HUES48 (cell line): ENCODE measurements at regions not wholly inside any gene's neighbourhood (a gene's known extent, or its start where the extent isn't known, plus 50 kb on each side); places are given as distances from the start of the nearest gene placed in this dataset.
"Not testable (repeated sequence)": the region's sequence is repeated elsewhere in the genome, so short reads cannot be mapped to it uniquely, and the experiment has no call there.

ENCODE experiments used
- H3K27ac ChIP-seq: one replicate; pipeline ENCODE4 v1.7.0; 2013; ENCODE audit warnings: low read depth, low read length, inconsistent platforms
- H3K27me3 ChIP-seq: 2 replicates; pipeline ENCODE4 v1.6.1; 2013; ENCODE audit warnings: mild to moderate bottlenecking, low read length; ENCODE audit not compliant: control insufficient read depth, insufficient read depth
- H3K36me3 ChIP-seq: 2 replicates; pipeline ENCODE4 v1.6.1; 2013; ENCODE audit warnings: low read length; ENCODE audit not compliant: control insufficient read depth, insufficient read depth
- H3K4me1 ChIP-seq: 2 replicates; pipeline ENCODE4 v1.6.1; 2013; ENCODE audit warnings: mild to moderate bottlenecking, low read length; ENCODE audit not compliant: control insufficient read depth, insufficient read depth
- H3K4me3 ChIP-seq: 2 replicates; pipeline ENCODE4 v1.5.1; 2013; ENCODE audit warnings: mild to moderate bottlenecking, low read depth, low read length
- H3K9ac ChIP-seq: 2 replicates; pipeline ENCODE4 v1.6.1; 2013; ENCODE audit warnings: mild to moderate bottlenecking, low read depth, low read length, moderate library complexity
- H3K9me3 ChIP-seq: 2 replicates; pipeline ENCODE4 v1.6.1; 2013; ENCODE audit warnings: low read length; ENCODE audit not compliant: control insufficient read depth, insufficient read depth

DNA sequence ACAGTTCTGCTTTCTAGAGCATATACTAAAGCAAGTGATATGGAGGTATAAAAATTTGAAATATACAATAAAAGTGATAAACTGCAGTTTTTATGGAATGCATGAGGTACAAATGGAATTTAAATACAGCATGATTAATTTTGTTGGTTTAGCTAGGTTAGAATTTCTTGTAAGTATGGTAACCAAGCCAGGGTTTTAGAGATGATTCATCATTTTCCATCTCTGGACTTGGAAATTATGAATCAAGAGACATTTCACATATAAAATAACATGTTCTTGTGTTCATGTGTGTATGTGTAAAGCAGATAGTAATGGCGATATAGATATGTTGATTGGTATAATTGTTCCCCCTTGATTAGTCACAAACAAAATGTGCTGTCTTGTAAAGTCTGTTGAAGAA, 1219.8 kb downstream of the CDH8 start:
- Histone ChIP-seq H3K9ac (no peak overlapping the region), H3K4me1 (no peaks in the 10 kb centered on the region), H3K27me3 (no peaks in the 10 kb centered on the region), H3K36me3 (no peaks in the 10 kb centered on the region), H3K4me3 (no peak overlapping the region), H3K27ac (no peak overlapping the region), H3K9me3 (no peaks in the 10 kb centered on the region)

DNA sequence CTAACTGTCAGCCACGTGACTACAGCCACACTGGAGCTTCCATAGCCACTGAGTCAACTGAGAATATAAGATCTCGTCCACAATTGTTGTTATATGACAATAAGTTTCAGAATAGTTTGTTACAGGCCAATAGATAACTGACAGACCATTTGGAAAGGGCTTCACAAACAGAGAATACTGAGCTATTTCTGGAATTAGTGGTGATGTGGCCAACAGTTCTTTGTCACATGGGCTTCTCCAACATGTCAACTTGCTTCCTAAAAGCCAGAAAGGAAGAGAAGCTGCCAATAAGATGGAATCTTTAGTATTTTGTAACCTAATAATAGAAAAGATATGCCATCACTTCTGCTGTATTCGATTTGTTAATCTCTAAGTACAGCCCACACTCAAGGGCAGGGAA, 1220.4 kb downstream of the CDH8 start:
- Histone ChIP-seq H3K27ac (no peak overlapping the region), H3K4me3 (no peak overlapping the region), H3K9ac (no peak overlapping the region), H3K4me1 (no peaks in the 10 kb centered on the region), H3K27me3 (no peaks in the 10 kb centered on the region), H3K36me3 (no peaks in the 10 kb centered on the region), H3K9me3 (no peaks in the 10 kb centered on the region)

DNA sequence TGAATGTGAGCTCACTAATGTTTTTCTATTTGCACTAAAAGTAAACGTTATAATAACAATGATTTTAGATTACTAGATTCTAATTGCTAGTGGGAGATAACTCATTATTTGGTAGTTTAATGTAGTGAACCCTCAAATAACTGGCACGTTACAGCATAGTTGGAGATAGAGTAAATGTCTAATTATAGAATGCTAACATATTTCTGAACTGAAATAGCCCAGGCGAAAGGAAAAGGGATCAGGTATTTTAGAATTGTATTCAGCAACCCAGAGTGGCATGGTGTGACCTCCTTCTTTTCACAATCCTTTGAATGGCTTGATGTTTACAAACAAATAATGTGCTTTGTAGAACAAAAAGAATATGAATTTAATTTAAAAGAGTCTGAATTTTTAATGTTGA, 1221.2 kb downstream of the CDH8 start:
- Histone ChIP-seq H3K9me3 (no peaks in the 10 kb centered on the region), H3K9ac (no peak overlapping the region), H3K36me3 (no peaks in the 10 kb centered on the region), H3K4me3 (no peak overlapping the region), H3K27me3 (no peaks in the 10 kb centered on the region), H3K27ac (no peak overlapping the region), H3K4me1 (no peaks in the 10 kb centered on the region)

DNA sequence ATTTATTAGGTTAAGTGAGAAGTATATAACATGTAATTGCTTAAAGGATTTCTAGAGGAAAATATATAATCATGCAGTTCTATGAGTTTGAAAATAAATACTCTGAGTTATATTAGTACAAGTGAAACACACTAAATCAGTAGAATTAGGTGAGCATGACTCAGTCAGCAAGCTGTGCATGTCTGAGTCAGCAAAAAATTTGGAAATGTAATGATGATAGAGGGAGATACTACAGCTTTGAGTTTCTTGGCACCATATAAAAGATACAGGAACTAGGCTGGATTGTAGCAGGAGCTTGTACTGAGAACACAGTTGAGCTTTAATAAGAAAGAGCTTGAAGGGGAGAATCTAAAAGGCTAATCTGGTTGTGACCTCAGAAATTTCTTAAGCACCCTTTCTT, 1224.6 kb downstream of the CDH8 start:
- Histone ChIP-seq H3K9me3 (no peaks in the 10 kb centered on the region), H3K36me3 (no peaks in the 10 kb centered on the region), H3K4me3 (no peak overlapping the region), H3K4me1 (no peaks in the 10 kb centered on the region), H3K27me3 (no peaks in the 10 kb centered on the region), H3K27ac (no peak overlapping the region), H3K9ac (no peak overlapping the region)

DNA sequence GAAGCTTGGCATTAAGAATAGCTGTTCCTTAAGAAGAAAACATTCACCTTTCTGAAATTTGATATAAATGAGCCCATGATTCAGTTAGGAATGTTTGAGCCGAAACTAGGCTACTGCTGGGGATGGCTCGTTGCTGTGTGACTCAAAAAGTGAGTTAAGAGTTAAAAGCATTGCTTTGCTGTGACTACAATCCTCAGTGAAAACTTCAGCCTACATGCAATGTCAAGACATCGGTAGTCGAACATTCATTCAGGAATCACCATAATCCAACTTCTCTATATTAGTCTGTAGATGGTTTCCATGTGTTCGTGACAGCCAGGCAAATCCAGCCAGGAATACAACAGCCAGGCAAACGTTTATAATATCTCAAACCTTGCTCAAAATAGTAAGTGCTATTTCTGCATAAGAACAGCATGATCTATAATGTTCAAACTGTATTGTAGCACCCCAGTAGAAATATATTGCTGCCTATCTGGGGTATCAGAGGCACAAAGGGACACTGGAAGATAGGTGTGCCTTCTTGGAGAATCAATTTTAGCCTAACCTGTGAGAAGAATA, 1225.1 kb downstream of the CDH8 start:
- Histone ChIP-seq H3K27ac (no peak overlapping the region), H3K27me3 (no peaks in the 10 kb centered on the region)

DNA sequence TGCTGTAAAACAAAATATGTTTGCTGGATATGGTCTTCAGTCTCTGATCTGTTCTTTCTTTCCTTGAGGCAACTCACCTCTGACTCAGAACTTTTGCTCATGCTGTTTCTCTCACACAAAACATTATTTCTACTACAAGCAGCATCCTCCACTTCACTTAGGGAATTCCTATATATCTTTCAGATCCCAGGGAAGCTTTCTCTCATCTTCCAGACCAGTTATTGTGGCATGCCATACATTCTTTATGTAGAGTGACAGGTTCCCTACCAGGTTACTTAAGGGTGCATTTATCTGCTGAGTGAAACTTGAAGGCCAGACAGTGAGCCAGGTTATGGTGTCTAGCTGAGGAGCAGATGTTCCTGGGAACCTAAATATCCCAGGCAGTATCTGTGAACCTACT, 1226.0 kb downstream of the CDH8 start:
- no peak overlapping the region for H3K9ac ChIP-seq
- H3K27ac ChIP-seq = no peak overlapping the region
- H3K36me3 ChIP-seq = no peaks in the 10 kb centered on the region
- H3K27me3 ChIP-seq = no peaks in the 10 kb centered on the region
- no peaks in the 10 kb centered on the region for H3K4me1 ChIP-seq
- H3K4me3 ChIP-seq = no peak overlapping the region
- H3K9me3 ChIP-seq = no peaks in the 10 kb centered on the region

More for the DNA sequence above, 1225.1 kb downstream of the CDH8 start:
- no peaks in the 10 kb centered on the region for H3K36me3 ChIP-seq
- H3K9ac ChIP-seq = no peak overlapping the region
- H3K9me3 ChIP-seq = no peaks in the 10 kb centered on the region
- H3K4me1 ChIP-seq = no peaks in the 10 kb centered on the region
- H3K4me3 ChIP-seq = no peak overlapping the region

DNA sequence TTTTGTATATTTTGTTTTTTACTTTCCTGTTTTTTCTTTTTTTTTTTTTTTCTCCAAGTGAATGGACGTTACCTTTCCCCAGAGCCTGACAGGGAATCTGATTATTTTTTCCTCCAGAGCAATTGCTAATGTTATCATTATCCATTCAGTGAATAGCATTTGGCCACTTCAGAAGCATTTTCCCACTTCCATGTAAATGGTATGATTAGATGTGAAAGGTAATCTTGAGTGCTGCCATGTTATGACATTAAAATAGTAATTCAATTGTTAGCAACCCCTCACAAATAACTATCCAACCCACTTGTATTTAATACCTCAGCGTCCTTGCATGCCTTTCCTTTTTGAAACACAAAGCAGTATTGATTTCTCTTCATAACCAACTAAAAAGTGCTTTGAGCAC, 1243.8 kb downstream of the CDH8 start:
- Histone ChIP-seq H3K36me3 (no peaks in the 10 kb centered on the region), H3K27me3 (no peaks in the 10 kb centered on the region), H3K4me1 (peaks cover 7% of the 10 kb centered on the region), H3K9me3 (no peaks in the 10 kb centered on the region), H3K27ac (no peak overlapping the region), H3K4me3 (no peak overlapping the region), H3K9ac (no peak overlapping the region)

DNA sequence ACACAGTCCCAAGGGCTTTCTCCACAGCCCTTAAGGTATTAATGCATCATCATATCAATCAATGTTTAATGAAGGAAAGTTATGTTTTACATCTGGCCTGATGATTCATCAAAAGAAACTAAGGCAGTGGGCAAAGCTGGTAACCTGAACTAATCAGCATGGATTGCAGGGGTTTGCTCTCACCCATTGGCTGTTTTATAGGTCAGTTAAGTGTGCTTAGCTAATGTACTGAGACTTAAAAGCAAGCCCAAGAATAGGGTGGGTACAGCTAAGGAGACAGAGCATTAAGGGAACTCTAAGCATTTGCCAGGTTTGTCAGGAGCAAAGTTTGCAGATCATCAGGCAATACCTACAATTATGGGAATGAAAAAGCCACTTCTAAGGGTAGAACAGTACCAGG, 1247.6 kb downstream of the CDH8 start:
- H3K27me3 ChIP-seq = no peaks in the 10 kb centered on the region
- H3K9ac ChIP-seq = no peak overlapping the region
- no peaks in the 10 kb centered on the region for H3K9me3 ChIP-seq
- H3K4me1 ChIP-seq = no peaks in the 10 kb centered on the region; the same call in 1 of the 2 replicates
- H3K36me3 ChIP-seq = no peaks in the 10 kb centered on the region
- no peak overlapping the region for H3K27ac ChIP-seq
- H3K4me3 ChIP-seq = no peak overlapping the region

DNA sequence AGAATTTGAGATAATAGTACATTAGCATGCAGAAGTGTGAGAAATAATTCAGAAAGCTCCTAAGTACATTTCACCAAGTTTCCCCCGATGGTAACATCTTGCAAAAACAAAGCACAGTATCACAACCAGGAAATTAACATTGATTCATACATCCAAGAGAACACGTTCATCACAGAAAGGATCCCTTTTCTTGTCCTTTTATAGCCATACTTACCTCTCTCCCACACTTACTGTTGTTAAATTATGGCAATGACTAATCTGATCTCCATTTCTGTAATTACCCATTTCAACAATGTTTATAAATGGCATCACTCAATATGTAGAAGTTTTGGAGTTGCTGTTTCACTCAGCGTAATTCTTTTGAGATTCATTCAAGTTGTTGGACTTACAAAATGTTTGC, 1260.0 kb downstream of the CDH8 start:
- Histone ChIP-seq H3K9ac (no peak overlapping the region), H3K4me3 (no peak overlapping the region), H3K9me3 (peaks cover 4% of the 10 kb centered on the region), H3K4me1 (no peaks in the 10 kb centered on the region), H3K27me3 (no peaks in the 10 kb centered on the region), H3K27ac (no peak overlapping the region), H3K36me3 (no peaks in the 10 kb centered on the region)

DNA sequence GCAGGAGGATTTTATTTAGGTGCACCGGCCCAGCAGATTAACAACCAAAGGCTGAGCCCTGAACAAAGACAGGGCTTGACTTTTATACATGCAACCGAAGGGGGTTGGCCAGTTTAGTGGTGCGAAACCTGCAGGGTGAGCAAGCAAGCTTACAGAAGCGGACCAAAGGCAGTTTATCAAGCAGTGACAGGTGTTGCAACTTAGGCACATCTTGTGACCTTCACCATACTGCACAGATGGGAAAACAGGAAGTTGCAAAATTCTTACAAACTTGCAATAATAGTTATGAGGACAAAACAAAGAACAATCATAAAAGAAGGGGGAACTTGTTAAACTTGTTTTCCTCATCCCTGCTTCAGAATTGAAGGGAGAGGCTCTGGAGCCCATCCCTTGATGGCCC, 1265.1 kb downstream of the CDH8 start:
- no peaks in the 10 kb centered on the region for H3K36me3 ChIP-seq
- no peaks in the 10 kb centered on the region for H3K4me1 ChIP-seq
- H3K9me3 ChIP-seq = peaks cover 12% of the 10 kb centered on the region
- H3K27ac ChIP-seq = no peak overlapping the region
- no peak overlapping the region for H3K4me3 ChIP-seq
- H3K27me3 ChIP-seq = no peaks in the 10 kb centered on the region
- H3K9ac ChIP-seq = no peak overlapping the region

DNA sequence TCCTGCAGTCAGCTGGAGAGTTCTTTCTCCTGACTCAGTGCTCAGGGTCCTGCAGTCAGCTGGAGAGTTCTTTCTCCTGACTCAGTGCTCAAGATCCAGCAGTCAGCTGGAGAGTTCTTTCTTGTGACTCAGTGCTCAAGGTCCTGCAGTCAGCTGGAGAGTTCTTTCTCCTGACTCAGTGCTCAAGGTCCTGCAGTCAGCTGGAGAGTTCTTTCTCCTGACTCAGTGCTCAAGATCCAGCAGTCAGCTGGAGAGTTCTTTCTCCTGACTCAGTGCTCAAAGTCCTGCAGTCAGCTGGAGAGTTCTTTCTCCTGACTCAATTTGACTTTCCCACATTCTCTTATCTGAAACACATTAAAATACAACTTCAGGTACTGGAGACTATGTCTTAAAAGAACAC, 1265.9 kb downstream of the CDH8 start:
- H3K9ac ChIP-seq, H3K27me3 ChIP-seq, H3K4me1 ChIP-seq, H3K4me3 ChIP-seq, H3K27ac ChIP-seq, H3K36me3 ChIP-seq: not testable (repeated sequence)
- H3K9me3 ChIP-seq = peaks cover 12% of the 10 kb centered on the region

DNA sequence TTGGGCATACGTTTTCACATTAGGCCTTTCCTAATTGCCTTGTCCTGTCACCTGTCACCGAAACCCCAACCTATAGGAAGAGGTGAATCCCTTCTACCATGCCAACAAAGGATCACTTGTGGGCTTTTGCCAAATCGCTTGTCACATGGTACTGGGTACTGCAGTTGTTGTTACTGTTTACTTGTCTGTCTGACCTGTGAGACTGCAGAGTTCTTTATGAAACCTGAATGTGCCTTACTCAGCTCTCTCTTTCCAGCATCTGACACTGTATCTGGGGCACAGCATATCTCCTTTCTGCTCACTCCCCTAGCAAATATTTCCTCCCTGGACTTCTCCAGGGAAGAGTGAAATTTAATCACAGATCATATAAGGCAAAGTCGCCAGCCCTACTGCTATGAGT, 1272.4 kb downstream of the CDH8 start:
- Histone ChIP-seq H3K4me1 (peaks cover 8% of the 10 kb centered on the region; the same call in 1 of the 2 replicates), H3K9ac (no peak overlapping the region)

More for the DNA sequence above, 1272.4 kb downstream of the CDH8 start:
- Histone ChIP-seq H3K27ac (no peak overlapping the region), H3K36me3 (no peaks in the 10 kb centered on the region), H3K4me3 (no peak overlapping the region), H3K9me3 (no peaks in the 10 kb centered on the region), H3K27me3 (no peaks in the 10 kb centered on the region)
